AG04450 (cell line): ENCODE measurements at regions not wholly inside any gene's neighbourhood (a gene's known extent, or its start where the extent isn't known, plus 50 kb on each side); places are given as distances from the start of the nearest gene placed in this dataset.

Experiments used
- CTCF ChIA-PET: fragments of 300-600, 350-600 bp; formaldehyde crosslinking; extraction: SDS; loops from one replicate; lab custom pipeline; 2022; ENCODE audit warnings: antibody characterized with exemption, inconsistent platforms; lab: Charles Lee
- POLR2A ChIA-PET: fragments of 350-600 bp; formaldehyde crosslinking; extraction: SDS; loops from one replicate; lab custom pipeline; 2021; ENCODE audit warnings: antibody characterized with exemption, inconsistent platforms; lab: Yijun Ruan, JAX
- DNase-seq: peaks from one replicate; pipeline ENCODE4 v3.0.0-alpha.2; 2011; ENCODE audit warnings: low read depth, low spot score
- H3K27ac ChIP-seq: one replicate; pipeline ENCODE4 v1.5.1; 2012; ENCODE audit warnings: low read depth, low read length, control low read depth
- H3K27me3 ChIP-seq: one replicate; pipeline ENCODE4 v1.6.0; 2012; ENCODE audit warnings: low read length; ENCODE audit not compliant: control insufficient read depth, insufficient read depth
- H3K4me3 ChIP-seq: 2 replicates; pipeline ENCODE4 v1.5.1; 2011; ENCODE audit warnings: mild to moderate bottlenecking, low read depth, low read length, control low read depth
- H3K9me3 ChIP-seq: 2 replicates; pipeline ENCODE4 v1.5.1; 2012; ENCODE audit warnings: low read length; ENCODE audit not compliant: control insufficient read depth, insufficient read depth
- TF ChIP-seq, protein P1 (sequence below): IDR thresholded peaks from 2 replicates; pipeline ENCODE4 v1.5.1; 2011; ENCODE audit warnings: low read depth, low read length, control low read depth, inconsistent platforms

- H3K9me3 ChIP-seq, result peaks cover 25% of the 10 kb centered on the region
- TF ChIP-seq, protein P1, sequence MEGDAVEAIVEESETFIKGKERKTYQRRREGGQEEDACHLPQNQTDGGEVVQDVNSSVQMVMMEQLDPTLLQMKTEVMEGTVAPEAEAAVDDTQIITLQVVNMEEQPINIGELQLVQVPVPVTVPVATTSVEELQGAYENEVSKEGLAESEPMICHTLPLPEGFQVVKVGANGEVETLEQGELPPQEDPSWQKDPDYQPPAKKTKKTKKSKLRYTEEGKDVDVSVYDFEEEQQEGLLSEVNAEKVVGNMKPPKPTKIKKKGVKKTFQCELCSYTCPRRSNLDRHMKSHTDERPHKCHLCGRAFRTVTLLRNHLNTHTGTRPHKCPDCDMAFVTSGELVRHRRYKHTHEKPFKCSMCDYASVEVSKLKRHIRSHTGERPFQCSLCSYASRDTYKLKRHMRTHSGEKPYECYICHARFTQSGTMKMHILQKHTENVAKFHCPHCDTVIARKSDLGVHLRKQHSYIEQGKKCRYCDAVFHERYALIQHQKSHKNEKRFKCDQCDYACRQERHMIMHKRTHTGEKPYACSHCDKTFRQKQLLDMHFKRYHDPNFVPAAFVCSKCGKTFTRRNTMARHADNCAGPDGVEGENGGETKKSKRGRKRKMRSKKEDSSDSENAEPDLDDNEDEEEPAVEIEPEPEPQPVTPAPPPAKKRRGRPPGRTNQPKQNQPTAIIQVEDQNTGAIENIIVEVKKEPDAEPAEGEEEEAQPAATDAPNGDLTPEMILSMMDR, result no peak
- ChIA-PET CTCF (no interaction called here), POLR2A (no interaction called here)
- H3K4me3 ChIP-seq, result no peak overlapping the region
- no peaks in the 10 kb centered on the region for H3K27me3 ChIP-seq
- DNase-seq, result no peak
- H3K27ac ChIP-seq, result no peak overlapping the region
Measured at GRCh38 chr5:155402927-155403640, 389.5 kb downstream of the KIF4B start.

DNA sequence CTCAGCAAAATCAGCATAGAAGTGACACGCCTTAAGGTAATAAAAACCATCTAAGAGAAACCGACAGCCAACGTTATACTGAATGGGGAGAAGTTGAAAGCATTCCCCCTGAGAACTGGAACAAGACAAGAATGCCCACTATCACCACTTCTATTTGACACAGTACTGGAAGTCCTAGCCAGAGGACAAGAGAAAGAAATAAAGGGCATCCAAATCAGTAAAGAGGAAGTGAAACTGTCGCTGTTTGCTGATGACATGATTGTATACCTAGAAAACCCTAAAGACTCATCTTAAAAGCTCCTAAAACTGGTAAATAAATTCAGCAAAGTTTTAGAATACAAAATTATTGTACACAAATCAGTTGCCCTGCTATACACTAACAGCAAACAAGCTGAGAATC lies 393.3 kb downstream of the KIF4B start:
- ChIA-PET CTCF (no interaction called here), POLR2A (no interaction called here)
- Histone ChIP-seq H3K9me3 (peaks cover 16% of the 10 kb centered on the region), H3K4me3 (no peak overlapping the region), H3K27ac (no peak overlapping the region), H3K27me3 (no peaks in the 10 kb centered on the region)
- no peak for DNase-seq
- TF ChIP-seq, protein P1, result no peak

- Histone ChIP-seq H3K4me3 (no peak overlapping the region), H3K27me3 (no peaks in the 10 kb centered on the region), H3K27ac (no peak overlapping the region), H3K9me3 (peaks cover 7% of the 10 kb centered on the region; the same call in 1 of the 2 replicates)
- no peak for DNase-seq
- ChIA-PET POLR2A (no interaction called here), CTCF (no interaction called here)
- TF ChIP-seq, protein P1, result no peak
Measured at GRCh38 chr5:155408465-155408864, 394.9 kb downstream of the KIF4B start.

DNA sequence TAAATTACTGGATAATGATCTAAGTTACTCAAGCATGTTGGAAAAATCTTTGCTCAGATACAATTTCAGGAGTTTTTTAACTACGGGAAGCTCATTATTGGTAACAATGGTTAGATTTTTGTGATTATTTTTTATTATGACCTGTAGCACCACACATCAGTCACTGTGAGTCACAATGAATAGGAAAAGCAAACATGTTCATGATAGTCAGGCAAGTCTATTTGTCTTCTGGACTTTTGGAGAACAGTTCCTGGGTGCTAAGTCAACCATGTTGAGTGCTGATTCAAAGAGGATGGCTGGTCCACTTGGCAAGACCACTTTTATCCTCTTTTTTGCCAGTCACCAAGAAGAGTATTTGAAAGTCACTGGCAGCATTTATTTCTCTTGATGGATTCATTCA lies 403.2 kb downstream of the KIF4B start:
- Histone ChIP-seq H3K27me3 (no peaks in the 10 kb centered on the region), H3K9me3 (peaks cover 5% of the 10 kb centered on the region; the same call in 1 of the 2 replicates), H3K27ac (no peak overlapping the region), H3K4me3 (no peak overlapping the region)
- TF ChIP-seq, protein P1, result no peak
- DNase-seq, result no peak
- ChIA-PET POLR2A (no interaction called here), CTCF (no interaction called here)

DNA sequence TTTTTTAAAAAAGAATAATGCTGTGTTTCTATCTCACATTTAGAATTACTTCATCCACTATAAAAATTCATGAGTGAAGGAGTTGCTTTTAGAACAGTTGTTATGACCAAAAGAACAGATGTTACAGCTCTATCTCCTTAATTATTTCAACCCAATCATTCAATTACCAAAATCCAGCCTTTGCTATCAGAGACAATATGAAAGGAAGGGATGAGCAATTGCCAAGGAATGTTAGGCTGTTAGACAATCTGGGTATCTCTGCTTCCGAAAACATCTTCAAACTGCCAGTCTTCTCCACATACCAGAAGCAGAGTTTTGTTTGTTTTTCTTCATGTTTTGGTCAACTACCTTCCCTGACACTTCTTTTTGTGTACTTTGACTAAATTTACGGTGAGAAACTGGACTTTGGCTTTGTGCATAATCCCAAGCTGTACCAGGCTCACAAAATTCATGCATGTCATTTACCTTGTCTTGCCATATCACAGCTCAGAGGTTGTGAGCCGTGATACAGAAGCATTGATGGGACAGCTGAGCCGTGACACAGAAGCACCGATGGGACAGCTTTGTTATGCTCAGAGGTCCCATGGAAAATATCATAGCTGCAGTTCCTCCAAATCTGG lies 405.5 kb downstream of the KIF4B start:
- TF ChIP-seq, protein P1, result no peak
- DNase-seq, result no peak
- POLR2A ChIA-PET, result no interaction called here
- H3K4me3 ChIP-seq, result no peak overlapping the region
- H3K9me3 ChIP-seq, result no peaks in the 10 kb centered on the region
- H3K27me3 ChIP-seq, result no peaks in the 10 kb centered on the region
- H3K27ac ChIP-seq, result no peak overlapping the region
- CTCF ChIA-PET, result no interaction called here
